WTC11 (cell line): ENCODE measurements at regions not wholly inside any gene's neighbourhood (a gene's known extent, or its start where the extent isn't known, plus 50 kb on each side); places are given as distances from the start of the nearest gene placed in this dataset.

Source experiments
- ATAC-seq: fragments of 200-7000 bp; cut with Tn5 transposase; 2 replicates; pipeline ENCODE4 v1.10.0; 2021; ENCODE audit warnings: mild to moderate bottlenecking, moderate library complexity
- CTCF ChIA-PET: fragments of 300-600 bp; sonication (Branson Sonifier 250); formaldehyde crosslinking; loops from one replicate; lab custom pipeline; 2021; ENCODE audit warnings: antibody characterized with exemption; lab: Charles Lee
- POLR2A ChIA-PET: fragments of 350-600 bp; sonication (Branson Sonifier 250); formaldehyde crosslinking; loops from one replicate; lab custom pipeline; 2021; ENCODE audit warnings: antibody characterized with exemption; lab: Charles Lee
- DNase-seq: peaks from one replicate; pipeline ENCODE4 v3.0.0; 2021; ENCODE audit warnings: low spot score
- H3K27ac Mint-ChIP-seq: 2 replicates; pipeline ENCODE4 v1.8.0; 2021; ENCODE audit warnings: mixed read lengths
- H3K27me3 Mint-ChIP-seq: 2 replicates; pipeline ENCODE4 v1.8.0; 2021; ENCODE audit warnings: low read depth, mild to moderate bottlenecking, moderate library complexity, mixed read lengths
- H3K36me3 Mint-ChIP-seq: 2 replicates; pipeline ENCODE4 v1.8.0; 2021; ENCODE audit warnings: mixed read lengths
- H3K4me1 Mint-ChIP-seq: 2 replicates; pipeline ENCODE4 v1.8.0; 2022; ENCODE audit warnings: mixed read lengths
- H3K4me3 Mint-ChIP-seq: 2 replicates; pipeline ENCODE4 v1.8.0; 2021; ENCODE audit warnings: mild to moderate bottlenecking, moderate library complexity, mixed read lengths
- H3K9me3 Mint-ChIP-seq: 2 replicates; pipeline ENCODE4 v1.8.0; 2021; ENCODE audit warnings: mixed read lengths
- CBFB ChIP-seq: sonication (generic); formaldehyde crosslinking; IDR thresholded peaks from 2 replicates; pipeline ENCODE4 v1.8.1; 2022; ENCODE audit warnings: mild to moderate bottlenecking, low read depth, missing genetic modification reagents
- ERG ChIP-seq: fragments of 250-450 bp; sonication (Bioruptor Pico); IDR thresholded peaks from 2 replicates; pipeline ENCODE4 v1.8.0; 2021; ENCODE audit warnings: mild to moderate bottlenecking
- FOXP4 ChIP-seq: sonication (generic); formaldehyde crosslinking; IDR thresholded peaks from 2 replicates; pipeline ENCODE4 v1.8.0; 2022; ENCODE audit warnings: mild to moderate bottlenecking, missing genetic modification reagents
- KAT7 ChIP-seq: sonication (generic); formaldehyde crosslinking; IDR thresholded peaks from 2 replicates; pipeline ENCODE4 v1.8.1; 2023; ENCODE audit warnings: missing genetic modification reagents, mild to moderate bottlenecking, borderline replicate concordance
- MXD4 ChIP-seq: fragments of 250-450 bp; sonication (Bioruptor Pico); IDR thresholded peaks from 2 replicates; pipeline ENCODE4 v1.8.0; 2021; ENCODE audit warnings: mild to moderate bottlenecking, moderate library complexity, borderline replicate concordance
- NR2C2 ChIP-seq: sonication (generic); formaldehyde crosslinking; IDR thresholded peaks from 2 replicates; pipeline ENCODE4 v1.8.0; 2022; ENCODE audit warnings: mild to moderate bottlenecking, missing genetic modification reagents
- PRDM15 ChIP-seq: sonication (generic); formaldehyde crosslinking; IDR thresholded peaks from 2 replicates; pipeline ENCODE4 v1.8.0; 2022; ENCODE audit warnings: missing genetic modification reagents
- TEAD4 ChIP-seq: sonication (generic); formaldehyde crosslinking; IDR thresholded peaks from 2 replicates; pipeline ENCODE4 v1.8.0; 2022; ENCODE audit warnings: mild to moderate bottlenecking, missing genetic modification reagents
- ZBTB21 ChIP-seq: sonication (generic); formaldehyde crosslinking; IDR thresholded peaks from 2 replicates; pipeline ENCODE4 v1.8.1; 2023; ENCODE audit warnings: mild to moderate bottlenecking, missing genetic modification reagents, borderline replicate concordance
- ZNF232 ChIP-seq: sonication (generic); formaldehyde crosslinking; IDR thresholded peaks from 2 replicates; pipeline ENCODE4 v1.8.0; 2022; ENCODE audit warnings: mild to moderate bottlenecking, missing genetic modification reagents
- ZNF532 ChIP-seq: fragments of 250-450 bp; sonication (Bioruptor Pico); IDR thresholded peaks from 2 replicates; pipeline ENCODE4 v1.9.0; 2021; ENCODE audit warnings: mild to moderate bottlenecking, borderline replicate concordance
- TF ChIP-seq, protein P1 (sequence below): sonication (generic); formaldehyde crosslinking; IDR thresholded peaks from 2 replicates; pipeline ENCODE4 v1.8.1; 2022; ENCODE audit warnings: mild to moderate bottlenecking, missing genetic modification reagents, moderate library complexity, borderline replicate concordance
- TF ChIP-seq, protein P2 (sequence below): fragments of 200-600 bp; IDR thresholded peaks from 2 replicates; pipeline ENCODE4 v1.8.0; 2022; ENCODE audit warnings: antibody characterized with exemption
- TF ChIP-seq, protein P3 (sequence below): fragments of 250-450 bp; sonication (Bioruptor Pico); IDR thresholded peaks from 2 replicates; pipeline ENCODE4 v1.9.0; 2021; ENCODE audit warnings: mild to moderate bottlenecking

- no peak for TF ChIP-seq ZNF232 (CRISPR knock-in tag)
- no peak for TF ChIP-seq NR2C2 (CRISPR knock-in tag)
- TF ChIP-seq, protein P1, sequence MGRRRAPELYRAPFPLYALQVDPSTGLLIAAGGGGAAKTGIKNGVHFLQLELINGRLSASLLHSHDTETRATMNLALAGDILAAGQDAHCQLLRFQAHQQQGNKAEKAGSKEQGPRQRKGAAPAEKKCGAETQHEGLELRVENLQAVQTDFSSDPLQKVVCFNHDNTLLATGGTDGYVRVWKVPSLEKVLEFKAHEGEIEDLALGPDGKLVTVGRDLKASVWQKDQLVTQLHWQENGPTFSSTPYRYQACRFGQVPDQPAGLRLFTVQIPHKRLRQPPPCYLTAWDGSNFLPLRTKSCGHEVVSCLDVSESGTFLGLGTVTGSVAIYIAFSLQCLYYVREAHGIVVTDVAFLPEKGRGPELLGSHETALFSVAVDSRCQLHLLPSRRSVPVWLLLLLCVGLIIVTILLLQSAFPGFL (CRISPR knock-in tag): no peak
- TF ChIP-seq FOXP4 (CRISPR knock-in tag): no peak
- TF ChIP-seq MXD4: no peak
These were observed 159.3 kb upstream of the TLE3 start (continued) for GRCh38 chr15:70257047-70257446.

- Mint-ChIP-seq H3K36me3 (no peaks in the 10 kb centered on the region), H3K27ac (no peak overlapping the region), H3K9me3 (no peaks in the 10 kb centered on the region), H3K27me3 (no peaks in the 10 kb centered on the region), H3K4me1 (peaks cover 12% of the 10 kb centered on the region), H3K4me3 (no peak overlapping the region)
- DNase-seq (no peak), ATAC-seq (no peak)
- no peak for TF ChIP-seq ZNF532
- no peak for TF ChIP-seq FOXP4 (CRISPR knock-in tag)
- TF ChIP-seq MXD4: no peak
- no peak for TF ChIP-seq ZNF232 (CRISPR knock-in tag)
- no peak for TF ChIP-seq ERG (CRISPR knock-in tag)
- no peak for TF ChIP-seq ZBTB21 (CRISPR knock-in tag)
- TF ChIP-seq, protein P2, sequence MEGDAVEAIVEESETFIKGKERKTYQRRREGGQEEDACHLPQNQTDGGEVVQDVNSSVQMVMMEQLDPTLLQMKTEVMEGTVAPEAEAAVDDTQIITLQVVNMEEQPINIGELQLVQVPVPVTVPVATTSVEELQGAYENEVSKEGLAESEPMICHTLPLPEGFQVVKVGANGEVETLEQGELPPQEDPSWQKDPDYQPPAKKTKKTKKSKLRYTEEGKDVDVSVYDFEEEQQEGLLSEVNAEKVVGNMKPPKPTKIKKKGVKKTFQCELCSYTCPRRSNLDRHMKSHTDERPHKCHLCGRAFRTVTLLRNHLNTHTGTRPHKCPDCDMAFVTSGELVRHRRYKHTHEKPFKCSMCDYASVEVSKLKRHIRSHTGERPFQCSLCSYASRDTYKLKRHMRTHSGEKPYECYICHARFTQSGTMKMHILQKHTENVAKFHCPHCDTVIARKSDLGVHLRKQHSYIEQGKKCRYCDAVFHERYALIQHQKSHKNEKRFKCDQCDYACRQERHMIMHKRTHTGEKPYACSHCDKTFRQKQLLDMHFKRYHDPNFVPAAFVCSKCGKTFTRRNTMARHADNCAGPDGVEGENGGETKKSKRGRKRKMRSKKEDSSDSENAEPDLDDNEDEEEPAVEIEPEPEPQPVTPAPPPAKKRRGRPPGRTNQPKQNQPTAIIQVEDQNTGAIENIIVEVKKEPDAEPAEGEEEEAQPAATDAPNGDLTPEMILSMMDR: no peak
- no peak for TF ChIP-seq CBFB (CRISPR knock-in tag)
- no peak for TF ChIP-seq PRDM15 (CRISPR knock-in tag)
- no peak for TF ChIP-seq KAT7
- TF ChIP-seq, protein P3, sequence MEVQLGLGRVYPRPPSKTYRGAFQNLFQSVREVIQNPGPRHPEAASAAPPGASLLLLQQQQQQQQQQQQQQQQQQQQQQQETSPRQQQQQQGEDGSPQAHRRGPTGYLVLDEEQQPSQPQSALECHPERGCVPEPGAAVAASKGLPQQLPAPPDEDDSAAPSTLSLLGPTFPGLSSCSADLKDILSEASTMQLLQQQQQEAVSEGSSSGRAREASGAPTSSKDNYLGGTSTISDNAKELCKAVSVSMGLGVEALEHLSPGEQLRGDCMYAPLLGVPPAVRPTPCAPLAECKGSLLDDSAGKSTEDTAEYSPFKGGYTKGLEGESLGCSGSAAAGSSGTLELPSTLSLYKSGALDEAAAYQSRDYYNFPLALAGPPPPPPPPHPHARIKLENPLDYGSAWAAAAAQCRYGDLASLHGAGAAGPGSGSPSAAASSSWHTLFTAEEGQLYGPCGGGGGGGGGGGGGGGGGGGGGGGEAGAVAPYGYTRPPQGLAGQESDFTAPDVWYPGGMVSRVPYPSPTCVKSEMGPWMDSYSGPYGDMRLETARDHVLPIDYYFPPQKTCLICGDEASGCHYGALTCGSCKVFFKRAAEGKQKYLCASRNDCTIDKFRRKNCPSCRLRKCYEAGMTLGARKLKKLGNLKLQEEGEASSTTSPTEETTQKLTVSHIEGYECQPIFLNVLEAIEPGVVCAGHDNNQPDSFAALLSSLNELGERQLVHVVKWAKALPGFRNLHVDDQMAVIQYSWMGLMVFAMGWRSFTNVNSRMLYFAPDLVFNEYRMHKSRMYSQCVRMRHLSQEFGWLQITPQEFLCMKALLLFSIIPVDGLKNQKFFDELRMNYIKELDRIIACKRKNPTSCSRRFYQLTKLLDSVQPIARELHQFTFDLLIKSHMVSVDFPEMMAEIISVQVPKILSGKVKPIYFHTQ (CRISPR knock-in tag): no peak
- TF ChIP-seq TEAD4 (CRISPR knock-in tag): no peak
- POLR2A ChIA-PET: no interaction called here
- CTCF ChIA-PET: no interaction called here
These were observed 156.7 kb upstream of the TLE3 start for GRCh38 chr15:70254311-70254869.
